Neural progenitor cell (in vitro differentiated cells): ENCODE measurements at regions not wholly inside any gene's neighbourhood (a gene's known extent, or its start where the extent isn't known, plus 50 kb on each side); places are given as distances from the start of the nearest gene placed in this dataset.
A peak's percentile ranks its signal among the peaks of the same experiment; 100 is the strongest.

Experiments
- DNase-seq: peaks from one replicate; pipeline ENCODE4 v3.0.0-alpha.2; 2016; ENCODE audit warnings: low spot score
- H2AFZ ChIP-seq: fragments of 200-600 bp; sonication (generic); replicated peaks from 2 replicates; pipeline ENCODE4 v1.6.1; 2016; ENCODE audit warnings: antibody characterized with exemption
- H3F3A ChIP-seq: fragments of 200-600 bp; sonication (generic); 2 replicates; pipeline ENCODE4 v1.6.1; 2016; ENCODE audit warnings: antibody characterized with exemption, low read depth
- H3K27ac ChIP-seq: fragments of 200-600 bp; sonication (generic); 2 replicates; pipeline ENCODE4 v1.5.1; 2016; ENCODE audit warnings: mild to moderate bottlenecking
- H3K27me3 ChIP-seq: fragments of 200-600 bp; sonication (generic); 2 replicates; pipeline ENCODE4 v1.6.1; 2016; ENCODE audit warnings: mild to moderate bottlenecking, moderate library complexity
- H3K36me3 ChIP-seq: fragments of 200-600 bp; sonication (generic); 2 replicates; pipeline ENCODE4 v1.5.1; 2016
- H3K4me1 ChIP-seq: fragments of 200-600 bp; sonication (generic); 2 replicates; pipeline ENCODE4 v1.6.1; 2016; ENCODE audit warnings: mixed run types
- H3K4me2 ChIP-seq: fragments of 200-600 bp; sonication (generic); 2 replicates; pipeline ENCODE4 v1.6.1; 2016
- H3K4me3 ChIP-seq: fragments of 200-600 bp; sonication (generic); 2 replicates; pipeline ENCODE4 v1.5.1; 2016
- H3K79me2 ChIP-seq: fragments of 200-600 bp; sonication (generic); 2 replicates; pipeline ENCODE4 v1.6.1; 2016; ENCODE audit warnings: low read depth
- H3K9ac ChIP-seq: fragments of 200-600 bp; sonication (generic); 2 replicates; pipeline ENCODE4 v1.6.1; 2016
- H3K9me3 ChIP-seq: fragments of 200-600 bp; sonication (generic); 2 replicates; pipeline ENCODE4 v1.5.1; 2016; ENCODE audit warnings: low read depth
- H4K20me1 ChIP-seq: fragments of 200-600 bp; sonication (generic); 2 replicates; pipeline ENCODE4 v1.6.1; 2016; ENCODE audit warnings: low read depth
- H3K27ac Mint-ChIP-seq: 3 replicates; pipeline ENCODE4 v1.8.0; 2021; ENCODE audit warnings: mixed read lengths
- H3K27me3 Mint-ChIP-seq: 2 replicates; pipeline ENCODE4 v1.8.0; 2022; ENCODE audit warnings: low read depth, mild to moderate bottlenecking, inconsistent platforms, moderate library complexity, mixed read lengths; ENCODE audit not compliant: insufficient read depth
- H3K36me3 Mint-ChIP-seq: 3 replicates; pipeline ENCODE4 v1.8.0; 2021; ENCODE audit warnings: mixed read lengths
- H3K4me1 Mint-ChIP-seq: 3 replicates; pipeline ENCODE4 v1.8.0; 2021; ENCODE audit warnings: mixed read lengths
- H3K4me3 Mint-ChIP-seq: 3 replicates; pipeline ENCODE4 v1.8.0; 2021; ENCODE audit warnings: mild to moderate bottlenecking, moderate library complexity, mixed read lengths
- H3K9me3 Mint-ChIP-seq: 3 replicates; pipeline ENCODE4 v1.8.0; 2020; ENCODE audit warnings: mixed read lengths
- EZH2 ChIP-seq: fragments of 200-600 bp; sonication (generic); IDR thresholded peaks from 2 replicates; pipeline ENCODE4 v1.6.1; 2017; ENCODE audit warnings: antibody characterized with exemption, mild to moderate bottlenecking, moderate library complexity
- EZH2phosphoT487 ChIP-seq: fragments of 200-600 bp; sonication (generic); IDR thresholded peaks from 2 replicates; pipeline ENCODE4 v1.6.1; 2017; ENCODE audit warnings: antibody characterized with exemption
- TF ChIP-seq, protein P1 (sequence below): fragments of 200-600 bp; sonication (generic); IDR thresholded peaks from 2 replicates; pipeline ENCODE4 v1.5.1; 2017; ENCODE audit warnings: antibody characterized with exemption, mild to moderate bottlenecking

DNA sequence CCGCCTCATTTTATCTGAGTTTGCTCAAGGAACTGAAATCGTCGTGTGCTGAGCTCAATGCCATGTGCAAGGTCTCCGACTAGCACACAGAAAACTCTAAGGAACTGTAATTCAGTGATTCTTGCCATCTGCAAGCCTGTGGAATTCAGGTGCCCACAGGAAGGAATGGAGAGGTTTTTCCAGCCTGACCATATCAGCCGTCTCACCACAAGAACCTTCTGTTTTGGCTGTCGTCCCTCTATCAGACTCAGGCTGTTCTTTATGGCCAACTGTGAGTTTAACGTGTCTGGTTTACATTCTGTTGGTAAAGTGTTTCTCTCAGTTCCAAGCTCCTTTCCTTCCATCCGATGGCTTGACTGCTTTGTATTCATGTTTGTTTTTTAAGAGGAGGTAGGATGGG, 293.5 kb downstream of the SPRY2 start:
- H3K9me3 Mint-ChIP-seq = peaks cover 8% of the 10 kb centered on the region
- H3F3A ChIP-seq = no peaks in the 10 kb centered on the region
- H4K20me1 ChIP-seq = no peaks in the 10 kb centered on the region
- no peak for TF ChIP-seq EZH2phosphoT487
- no peak overlapping the region for H2AFZ ChIP-seq
- H3K4me3 ChIP-seq = no peak overlapping the region
- no peaks in the 10 kb centered on the region for H3K79me2 ChIP-seq
- no peaks in the 10 kb centered on the region for H3K27me3 ChIP-seq
- H3K4me2 ChIP-seq = no peak overlapping the region
- no peak overlapping the region for H3K27ac ChIP-seq
- H3K9me3 ChIP-seq = no peaks in the 10 kb centered on the region
- H3K27ac Mint-ChIP-seq = peak overlapping the region; percentile 23
- no peak overlapping the region for H3K4me3 Mint-ChIP-seq
- no peak for DNase-seq
- peaks cover 29% of the 10 kb centered on the region for H3K4me1 Mint-ChIP-seq
- no peaks in the 10 kb centered on the region for H3K36me3 ChIP-seq
- peaks cover 4% of the 10 kb centered on the region for H3K4me1 ChIP-seq
- H3K36me3 Mint-ChIP-seq = no peaks in the 10 kb centered on the region
- H3K27me3 Mint-ChIP-seq = peaks cover 2% of the 10 kb centered on the region
- H3K9ac ChIP-seq = no peak overlapping the region

DNA sequence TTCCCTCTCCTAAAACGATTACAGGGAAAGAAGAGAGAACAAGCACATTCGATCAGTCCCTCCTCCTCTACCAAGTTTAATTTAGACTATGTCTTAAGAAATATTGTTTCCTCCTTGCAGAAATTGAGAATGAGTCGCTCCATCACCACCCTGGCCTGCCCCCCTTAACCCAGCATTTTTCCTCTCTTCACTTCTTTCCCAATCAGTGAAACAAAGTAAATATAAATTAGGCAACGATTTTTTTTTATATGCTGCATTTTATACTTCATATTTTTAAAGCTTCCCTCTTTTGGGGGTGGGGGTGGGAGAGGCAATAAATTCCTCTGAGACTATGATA, 300.0 kb downstream of the SPRY2 start:
- H3K4me1 ChIP-seq = peaks cover 4% of the 10 kb centered on the region
- no peaks in the 10 kb centered on the region for H3F3A ChIP-seq
- no peaks in the 10 kb centered on the region for H4K20me1 ChIP-seq
- H3K36me3 Mint-ChIP-seq = no peaks in the 10 kb centered on the region
- no peak overlapping the region for H3K4me3 Mint-ChIP-seq
- no peak overlapping the region for H3K4me3 ChIP-seq
- no peak overlapping the region for H2AFZ ChIP-seq
- no peaks in the 10 kb centered on the region for H3K36me3 ChIP-seq
- H3K4me2 ChIP-seq = no peak overlapping the region
- H3K27ac Mint-ChIP-seq = no peak overlapping the region
- no peaks in the 10 kb centered on the region for H3K27me3 ChIP-seq
- H3K27ac ChIP-seq = no peak overlapping the region
- peaks cover 20% of the 10 kb centered on the region for H3K4me1 Mint-ChIP-seq
- H3K79me2 ChIP-seq = no peaks in the 10 kb centered on the region
- H3K9ac ChIP-seq = no peak overlapping the region
- H3K9me3 ChIP-seq = no peaks in the 10 kb centered on the region
- no peak for DNase-seq
- TF ChIP-seq EZH2 (no peak), EZH2phosphoT487 (no peak)
- TF ChIP-seq, protein P1, sequence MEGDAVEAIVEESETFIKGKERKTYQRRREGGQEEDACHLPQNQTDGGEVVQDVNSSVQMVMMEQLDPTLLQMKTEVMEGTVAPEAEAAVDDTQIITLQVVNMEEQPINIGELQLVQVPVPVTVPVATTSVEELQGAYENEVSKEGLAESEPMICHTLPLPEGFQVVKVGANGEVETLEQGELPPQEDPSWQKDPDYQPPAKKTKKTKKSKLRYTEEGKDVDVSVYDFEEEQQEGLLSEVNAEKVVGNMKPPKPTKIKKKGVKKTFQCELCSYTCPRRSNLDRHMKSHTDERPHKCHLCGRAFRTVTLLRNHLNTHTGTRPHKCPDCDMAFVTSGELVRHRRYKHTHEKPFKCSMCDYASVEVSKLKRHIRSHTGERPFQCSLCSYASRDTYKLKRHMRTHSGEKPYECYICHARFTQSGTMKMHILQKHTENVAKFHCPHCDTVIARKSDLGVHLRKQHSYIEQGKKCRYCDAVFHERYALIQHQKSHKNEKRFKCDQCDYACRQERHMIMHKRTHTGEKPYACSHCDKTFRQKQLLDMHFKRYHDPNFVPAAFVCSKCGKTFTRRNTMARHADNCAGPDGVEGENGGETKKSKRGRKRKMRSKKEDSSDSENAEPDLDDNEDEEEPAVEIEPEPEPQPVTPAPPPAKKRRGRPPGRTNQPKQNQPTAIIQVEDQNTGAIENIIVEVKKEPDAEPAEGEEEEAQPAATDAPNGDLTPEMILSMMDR = no peak
- no peaks in the 10 kb centered on the region for H3K9me3 Mint-ChIP-seq
- peaks cover 4% of the 10 kb centered on the region for H3K27me3 Mint-ChIP-seq

DNA sequence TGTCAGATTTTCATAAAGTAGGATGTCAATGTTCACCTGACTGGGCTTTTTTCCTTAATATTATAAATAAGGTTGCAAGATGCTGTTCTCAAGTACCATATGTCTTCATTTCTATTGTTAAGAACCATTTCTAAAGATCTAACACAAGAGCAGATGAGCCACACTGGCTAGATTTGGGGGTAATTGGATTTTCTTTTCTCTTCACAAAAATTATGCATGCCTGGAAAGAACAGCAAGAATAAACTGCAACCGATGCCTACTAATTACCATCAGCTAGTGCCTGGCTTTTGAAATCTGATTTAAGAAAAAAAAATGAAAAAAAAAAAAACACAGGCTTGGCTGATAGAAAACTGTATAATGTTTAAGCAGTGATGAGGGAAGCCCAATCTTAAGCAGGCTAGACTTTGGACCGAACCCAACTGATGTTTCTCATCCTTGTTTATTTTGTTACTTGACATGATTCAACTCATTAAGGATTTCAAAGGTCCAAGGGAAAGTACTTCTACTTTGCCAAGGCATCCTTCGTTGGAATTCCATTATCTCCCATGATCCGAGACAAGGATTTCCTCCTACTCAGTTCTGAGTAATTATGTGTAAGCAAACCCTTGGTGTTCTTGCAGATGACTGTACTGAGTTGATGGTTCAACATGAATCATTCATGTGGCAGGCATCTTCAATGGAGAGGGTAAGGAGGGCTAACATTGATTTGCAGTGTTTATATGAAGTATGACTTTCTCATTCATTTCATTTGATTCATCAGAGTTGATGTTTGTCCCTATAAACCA, 300.5 kb downstream of the SPRY2 start:
- no peak overlapping the region for H3K27ac ChIP-seq
- no peak overlapping the region for H3K4me2 ChIP-seq
- H3K4me3 ChIP-seq = no peak overlapping the region
- H3K27me3 Mint-ChIP-seq = peaks cover 4% of the 10 kb centered on the region
- H3F3A ChIP-seq = no peaks in the 10 kb centered on the region
- H3K4me1 Mint-ChIP-seq = peaks cover 20% of the 10 kb centered on the region
- no peak overlapping the region for H2AFZ ChIP-seq
- H3K4me1 ChIP-seq = peaks cover 4% of the 10 kb centered on the region
- H3K9me3 Mint-ChIP-seq = peaks cover under 1% of the 10 kb centered on the region
- H3K79me2 ChIP-seq = no peaks in the 10 kb centered on the region
- H3K4me3 Mint-ChIP-seq = no peak overlapping the region
- no peak overlapping the region for H3K27ac Mint-ChIP-seq
- H3K36me3 ChIP-seq = no peaks in the 10 kb centered on the region
- H3K36me3 Mint-ChIP-seq = no peaks in the 10 kb centered on the region
- no peak for DNase-seq
- no peaks in the 10 kb centered on the region for H4K20me1 ChIP-seq
- no peak overlapping the region for H3K9ac ChIP-seq
- no peak for TF ChIP-seq EZH2
- TF ChIP-seq, protein P1 = no peak
- TF ChIP-seq EZH2phosphoT487 = no peak
- no peaks in the 10 kb centered on the region for H3K9me3 ChIP-seq
- no peaks in the 10 kb centered on the region for H3K27me3 ChIP-seq

DNA sequence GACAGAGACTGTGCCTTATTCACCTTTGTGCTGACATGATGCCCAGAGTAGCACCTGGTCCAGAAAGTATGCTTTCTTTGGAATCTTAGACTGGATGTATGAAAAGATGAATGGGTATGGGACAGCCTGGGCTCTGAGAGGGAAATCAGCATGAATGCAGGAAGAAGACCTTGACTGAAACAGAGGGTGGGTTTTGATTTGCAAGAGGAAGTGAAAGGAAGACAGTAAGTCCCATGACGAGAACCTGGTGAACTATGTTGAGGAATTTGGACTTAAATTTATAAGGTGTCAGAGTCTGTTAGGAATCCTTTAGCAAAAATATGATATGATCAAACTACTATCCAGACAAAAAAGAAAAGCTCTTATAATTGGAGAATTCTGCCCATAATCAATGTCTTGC, 301.9 kb downstream of the SPRY2 start:
- H3K9me3 ChIP-seq = no peaks in the 10 kb centered on the region
- no peak overlapping the region for H3K4me2 ChIP-seq
- Mint-ChIP-seq H3K4me3 (no peak overlapping the region), H3K27ac (no peak overlapping the region), H3K9me3 (peaks cover 2% of the 10 kb centered on the region), H3K27me3 (peaks cover 2% of the 10 kb centered on the region), H3K36me3 (no peaks in the 10 kb centered on the region), H3K4me1 (peaks cover 20% of the 10 kb centered on the region)
- H4K20me1 ChIP-seq = no peaks in the 10 kb centered on the region
- H3K4me3 ChIP-seq = no peak overlapping the region
- H3K27me3 ChIP-seq = no peaks in the 10 kb centered on the region
- no peak overlapping the region for H2AFZ ChIP-seq
- no peaks in the 10 kb centered on the region for H3F3A ChIP-seq
- DNase-seq = no peak
- H3K4me1 ChIP-seq = peaks cover 4% of the 10 kb centered on the region
- TF ChIP-seq, protein P1 = no peak
- TF ChIP-seq EZH2phosphoT487 (no peak), EZH2 (no peak)
- H3K27ac ChIP-seq = no peak overlapping the region
- H3K79me2 ChIP-seq = no peaks in the 10 kb centered on the region
- no peaks in the 10 kb centered on the region for H3K36me3 ChIP-seq
- H3K9ac ChIP-seq = no peak overlapping the region
